Fibroblast of skin of right biceps (primary cell): ENCODE measurements at regions not wholly inside any gene's neighbourhood (a gene's known extent, or its start where the extent isn't known, plus 50 kb on each side); places are given as distances from the start of the nearest gene placed in this dataset.

Experiments
- DNase-seq: peaks from one replicate; pipeline ENCODE4 v3.0.0-alpha.2; 2013

GRCh38 chr12:24025153-24025798 is 75.8 kb upstream of the SOX5 start:
- no peak for DNase-seq

- no peak for DNase-seq
Measured at GRCh38 chr12:24023081-24023480, 73.6 kb upstream of the SOX5 start.

GRCh38 chr12:24021164-24021502 is 71.7 kb upstream of the SOX5 start:
- DNase-seq: no peak

GRCh38 chr12:24020397-24021163 is 71.1 kb upstream of the SOX5 start:
- no peak for DNase-seq

- DNase-seq: no peak
Measured at GRCh38 chr12:24015833-24016160, 66.3 kb upstream of the SOX5 start.

GRCh38 chr12:24014915-24015832 is 65.7 kb upstream of the SOX5 start:
- DNase-seq: no peak

GRCh38 chr12:24014240-24014639 is 64.8 kb upstream of the SOX5 start:
- DNase-seq: no peak

- no peak for DNase-seq
Measured at GRCh38 chr12:24012528-24012927, 63.1 kb upstream of the SOX5 start.

GRCh38 chr12:24011927-24012507 is 62.5 kb upstream of the SOX5 start:
- no peak for DNase-seq

- DNase-seq: no peak
Measured at GRCh38 chr12:24008166-24008565, 58.7 kb upstream of the SOX5 start.
